ENCODE measurements at regions not wholly inside any gene's neighbourhood (a gene's known extent, or its start where the extent isn't known, plus 50 kb on each side); places are given as distances from the start of the nearest gene placed in this dataset.

- Histone ChIP-seq H3K9ac (replicated peaks in 1 of 4; ENCODE audit: extremely low read depth in 1 of 4, low read depth in 3 of 4, low read length in 3 of 4) (no peak overlapping the region), H3K9me3 (ENCODE audit: insufficient read depth in 2 of 2, low read depth in 1 of 2, low read length in 1 of 2) (no peaks in the 10 kb centered on the region), H3K56ac (replicated peaks; ENCODE audit: insufficient read length, low read depth, low read length) (no peak overlapping the region), H3K79me2 (ENCODE audit: control insufficient read depth in 1 of 2, insufficient read depth in 2 of 2, low read length in 2 of 2) (no peaks in the 10 kb centered on the region), H2AK5ac (ENCODE audit: low read depth, low read length) (no peak overlapping the region), H3K27ac (ENCODE audit: low read depth, low read length) (no peak overlapping the region), H2BK15ac (ENCODE audit: low read length) (no peak overlapping the region), H4K8ac (ENCODE audit: extremely low read depth, insufficient read depth, low read length) (no peak overlapping the region), H4K5ac (ENCODE audit: insufficient read length, low read depth, low read length) (no peak overlapping the region), H3K4me1 (replicated peaks in 1 of 4; ENCODE audit: control insufficient read depth in 3 of 4, insufficient read depth in 4 of 4, low read length in 3 of 4) (peaks cover 0 to 6% (median 0%) of the 10 kb centered on the region in 4 experiments; a peak in 2 of 7 replicates), H3K79me1 (ENCODE audit: low read depth, low read length) (no peaks in the 10 kb centered on the region), H2BK20ac (ENCODE audit: low read length) (no peak overlapping the region), H3K27me3 (replicated peaks in 1 of 4; ENCODE audit: control insufficient read depth in 3 of 4, extremely low read depth in 1 of 4, insufficient read depth in 3 of 4, low read length in 3 of 4) (no peaks in the 10 kb centered on the region), H3K4me3 (ENCODE audit: extremely low read depth in 1 of 4, insufficient read depth in 2 of 4, low read depth in 3 of 4, low read length in 4 of 4) (no peak overlapping the region), H2BK12ac (ENCODE audit: low read depth, low read length) (no peak overlapping the region), H4K20me1 (replicated peaks in 1 of 2; ENCODE audit: control insufficient read depth in 1 of 2, insufficient read depth in 2 of 2, low read length in 2 of 2) (no peaks in the 10 kb centered on the region), H4K91ac (replicated peaks; ENCODE audit: insufficient read length, low read length) (no peak overlapping the region), H2AFZ (ENCODE audit: low read length) (no peak overlapping the region), H2BK120ac (replicated peaks; ENCODE audit: low read depth, low read length) (no peak overlapping the region), H3K23ac (ENCODE audit: insufficient read length) (no peak overlapping the region), H3K23me2 (ENCODE audit: low read depth, low read length) (no peaks in the 10 kb centered on the region), H2BK5ac (ENCODE audit: low read depth, low read length) (no peak overlapping the region), H3K36me3 (ENCODE audit: control insufficient read depth in 2 of 4, insufficient read depth in 4 of 4, low read length in 3 of 4) (no peaks in the 10 kb centered on the region), H3K18ac (ENCODE audit: extremely low read depth, low read length) (no peak overlapping the region), H3K4me2 (ENCODE audit: insufficient read depth in 1 of 2, low read depth in 2 of 2, low read length in 2 of 2) (no peak overlapping the region), H3K4ac (replicated peaks; ENCODE audit: insufficient read length, low read depth, low read length) (no peak overlapping the region), H3K14ac (ENCODE audit: insufficient read length) (no peak overlapping the region)
- no peak for DNase-seq (ENCODE audit: low read depth in 1 of 2, low spot score in 2 of 2)
- 84% methylated on average over 1 of the region's 1 CpG; no CpG with 5 or more reads in 1 of the 2 experiments for WGBS, 2 experiments (ENCODE audit: extremely low coverage in 1 of 2, insufficient coverage in 1 of 2, insufficient read length in 1 of 2, insufficient replicate concordance in 2 of 2, low coverage in 1 of 2, low lambda C conversion rate in 2 of 2, missing lambda C conversion rate in 1 of 2)
- ChIA-PET CTCF (ENCODE audit: partially characterized antibody) (interaction anchor here (5.2 to 5.4 kb wide), 2 partner anchors 24 to 239 kb away, joined by 28 to 29 read pairs; no protein-coding TSS in a partner anchor), POLR2A (ENCODE audit: partially characterized antibody) (no interaction called here)
- FAIRE-seq: no peak
- TF ChIP-seq MAX (IDR thresholded peaks at IDR 0.05) (no peak), SAP30 (IDR thresholded peaks at IDR 0.05; ENCODE audit: insufficient read depth, insufficient replicate concordance, low read length) (no peak), ASH2L (IDR thresholded peaks at IDR 0.05; ENCODE audit: low read length) (no peak), TCF12 (IDR thresholded peaks at IDR 0.05; ENCODE audit: low read depth, low read length) (no peak), HDAC2 (IDR thresholded peaks at IDR 0.05; ENCODE audit: borderline replicate concordance in 1 of 2, low read depth in 2 of 2, low read length in 2 of 2) (no peak), ATF3 (IDR thresholded peaks at IDR 0.05; ENCODE audit: insufficient read depth, low read depth, low read length) (no peak), NANOG (IDR thresholded peaks at IDR 0.05; ENCODE audit: insufficient read depth, low read depth, low read length, poor library complexity, severe bottlenecking) (no peak), MAFK (IDR thresholded peaks at IDR 0.05; ENCODE audit: low read depth, low read length) (no peak), POLR2AphosphoS5 (IDR thresholded peaks at IDR 0.05; ENCODE audit: low read depth, low read length) (no peak), KDM1A (IDR thresholded peaks at IDR 0.05; ENCODE audit: borderline replicate concordance, low read length) (no peak), EZH2 (IDR thresholded peaks at IDR 0.05; ENCODE audit: low read depth, low read length, severe bottlenecking) (no peak), SP2 (IDR thresholded peaks at IDR 0.05; ENCODE audit: low read length) (no peak), JUND (IDR thresholded peaks at IDR 0.05; ENCODE audit: low read length) (no peak), EP300 (IDR thresholded peaks at IDR 0.05; ENCODE audit: borderline replicate concordance in 1 of 2, low read depth in 2 of 2, low read length in 2 of 2) (no peak)
These were observed 1032.4 kb downstream of the MCTP2 start for GRCh38 chr15:95263751-95264150.

All from H1 (cell line).